GM23338 (cell line): ENCODE measurements at regions not wholly inside any gene's neighbourhood (a gene's known extent, or its start where the extent isn't known, plus 50 kb on each side); places are given as distances from the start of the nearest gene placed in this dataset.

Experiments used
- CTCF ChIP-seq, 2 experiments: fragments of 200-600 bp in 1 of 2; sonication (generic) in 1 of 2; conservative IDR thresholded peaks; 2 replicates each; pipeline versions ENCODE4 v1.5.1 to v1.6.1; 2016 to 2017; ENCODE audit warnings: antibody characterized with exemption in 2 of 2, low read depth in 2 of 2, mild to moderate bottlenecking in 2 of 2, moderate library complexity in 1 of 2
- EZH2 ChIP-seq: fragments of 200-600 bp; sonication (generic); IDR thresholded peaks from one replicate; pipeline ENCODE4 v1.8.0; 2017; ENCODE audit warnings: antibody characterized with exemption, mild to moderate bottlenecking, low read depth; ENCODE audit not compliant: unreplicated experiment
- EZH2phosphoT487 ChIP-seq: fragments of 200-600 bp; sonication (generic); IDR thresholded peaks from one replicate; pipeline ENCODE4 v1.8.1; 2018; ENCODE audit warnings: antibody characterized with exemption; ENCODE audit not compliant: unreplicated experiment
- JUNB ChIP-seq: IDR thresholded peaks from one replicate; pipeline ENCODE4 v1.6.1; 2016; ENCODE audit warnings: antibody characterized with exemption; ENCODE audit not compliant: unreplicated experiment
- POLR2AphosphoS5 ChIP-seq: IDR thresholded peaks from 2 replicates; pipeline ENCODE4 v1.6.1; 2016; ENCODE audit warnings: antibody characterized with exemption, low read depth
- REST ChIP-seq: IDR thresholded peaks from one replicate; pipeline ENCODE4 v1.6.1; 2018; ENCODE audit warnings: antibody characterized with exemption; ENCODE audit not compliant: unreplicated experiment
- STAT1 ChIP-seq: IDR thresholded peaks from one replicate; pipeline ENCODE4 v1.6.1; 2016; ENCODE audit warnings: antibody characterized with exemption; ENCODE audit not compliant: unreplicated experiment

- TF ChIP-seq CTCF (conservative IDR thresholded peaks at IDR 0.05; ENCODE audit: low read depth in 2 of 2) (no peak), EZH2 (no peak), POLR2AphosphoS5 (no peak), STAT1 (no peak), REST (no peak), EZH2phosphoT487 (no peak), JUNB (no peak)
Measured at GRCh38 chr6:91575032-91575431, 988.2 kb upstream of the MAP3K7 start.
